CD14-positive monocyte (primary cell): ENCODE measurements at regions not wholly inside any gene's neighbourhood (a gene's known extent, or its start where the extent isn't known, plus 50 kb on each side); places are given as distances from the start of the nearest gene placed in this dataset.

Experiments
- DNase-seq, 3 donors: peaks; one replicate each; pipeline ENCODE4 v3.0.0-alpha.2; 2011 to 2022
- H2AFZ ChIP-seq: 2 replicates; pipeline ENCODE4 v1.6.0; 2012; ENCODE audit warnings: mild to moderate bottlenecking, low read depth, low read length, inconsistent platforms; ENCODE audit not compliant: insufficient read depth, poor library complexity, severe bottlenecking
- H3K27ac ChIP-seq, 2 donors: 1 replicate in 1 of 2; 2 replicates in 1 of 2; pipeline ENCODE4 v1.5.1; 2012 to 2013; ENCODE audit warnings: low read length in 2 of 2, control low read depth in 1 of 2, inconsistent platforms in 1 of 2, low read depth in 1 of 2, mild to moderate bottlenecking in 1 of 2
- H3K27me3 ChIP-seq, 2 donors: one replicate each; pipeline versions ENCODE4 v1.6.0 to v1.6.1; 2011 to 2013; ENCODE audit warnings: low read length in 2 of 2; ENCODE audit not compliant: control insufficient read depth in 2 of 2, insufficient read depth in 2 of 2
- H3K36me3 ChIP-seq, 2 donors: replicated peaks in 1 of 2; 1 replicate in 1 of 2; 2 replicates in 1 of 2; pipeline versions ENCODE4 v1.5.1 to v1.6.1; 2012 to 2013; ENCODE audit warnings: low read length in 2 of 2, control low read depth in 1 of 2, inconsistent platforms in 1 of 2, mild to moderate bottlenecking in 1 of 2; ENCODE audit not compliant: insufficient read depth in 2 of 2, control insufficient read depth in 1 of 2
- H3K4me1 ChIP-seq, 2 donors: 1 replicate in 1 of 2; 2 replicates in 1 of 2; pipeline versions ENCODE4 v1.5.1 to v1.6.1; 2012 to 2013; ENCODE audit warnings: low read length in 2 of 2, control low read depth in 1 of 2, inconsistent platforms in 1 of 2, mild to moderate bottlenecking in 1 of 2, moderate library complexity in 1 of 2; ENCODE audit not compliant: insufficient read depth in 2 of 2, control insufficient read depth in 1 of 2
- H3K4me2 ChIP-seq: replicated peaks from 2 replicates; pipeline ENCODE3; 2012; ENCODE audit warnings: low read length, moderate library complexity, mild to moderate bottlenecking; ENCODE audit not compliant: poor library complexity, severe bottlenecking; ENCODE audit errors: extremely low read depth
- H3K4me3 ChIP-seq, 3 experiments: fragments of 200-600 bp in 1 of 3; sonication (generic) in 1 of 3; replicated peaks in 1 of 3; 1 replicate in 2 of 3; 2 replicates in 1 of 3; pipeline ENCODE4 v1.5.1; 2011 to 2013; ENCODE audit warnings: low read length in 3 of 3, mild to moderate bottlenecking in 3 of 3, control low read depth in 2 of 3, low read depth in 2 of 3, inconsistent platforms in 1 of 3, moderate library complexity in 1 of 3
- H3K79me2 ChIP-seq: 2 replicates; pipeline ENCODE4 v1.6.0; 2012; ENCODE audit warnings: mild to moderate bottlenecking, control low read depth, inconsistent platforms, low read length, moderate library complexity; ENCODE audit not compliant: insufficient read depth
- H3K9ac ChIP-seq: 2 replicates; pipeline ENCODE4 v1.6.0; 2017; ENCODE audit warnings: low read length, mild to moderate bottlenecking; ENCODE audit not compliant: insufficient read depth, poor library complexity, severe bottlenecking
- H3K9me3 ChIP-seq, 2 donors: replicated peaks in 1 of 2; 1 replicate in 1 of 2; 2 replicates in 1 of 2; pipeline versions ENCODE4 v1.5.1 to v1.6.1; 2012 to 2013; ENCODE audit warnings: low read length in 2 of 2, control low read depth in 1 of 2; ENCODE audit not compliant: control insufficient read depth in 1 of 2, insufficient read depth in 1 of 2
- H4K20me1 ChIP-seq: 2 replicates; pipeline ENCODE4 v1.6.0; 2012; ENCODE audit warnings: mild to moderate bottlenecking, low read length, control low read depth, moderate library complexity; ENCODE audit not compliant: insufficient read depth
- H3K27ac Mint-ChIP-seq, 7 donors: one replicate each; pipeline ENCODE4 v1.8.0; 2020; ENCODE audit warnings: mild to moderate bottlenecking in 7 of 7, mixed read lengths in 7 of 7, moderate library complexity in 6 of 7, inconsistent platforms in 2 of 7
- H3K27me3 Mint-ChIP-seq, 3 donors: one replicate each; pipeline ENCODE4 v1.8.0; 2021 to 2022; ENCODE audit warnings: low read depth in 3 of 3, mild to moderate bottlenecking in 3 of 3, mixed read lengths in 3 of 3, moderate library complexity in 3 of 3, inconsistent platforms in 1 of 3
- H3K36me3 Mint-ChIP-seq, 2 donors: one replicate each; pipeline ENCODE4 v1.8.0; 2020; ENCODE audit warnings: mixed read lengths in 2 of 2, inconsistent platforms in 1 of 2, mild to moderate bottlenecking in 1 of 2
- H3K4me1 Mint-ChIP-seq: one replicate; pipeline ENCODE4 v1.8.0; 2020; ENCODE audit warnings: mild to moderate bottlenecking, mixed read lengths
- H3K4me3 Mint-ChIP-seq, 2 donors: one replicate each; pipeline ENCODE4 v1.8.0; 2020; ENCODE audit warnings: mild to moderate bottlenecking in 2 of 2, mixed read lengths in 2 of 2, moderate library complexity in 1 of 2
- H3K9me3 Mint-ChIP-seq, 7 donors: one replicate each; pipeline ENCODE4 v1.8.0; 2020 to 2022; ENCODE audit warnings: mixed read lengths in 7 of 7, mild to moderate bottlenecking in 6 of 7, moderate library complexity in 6 of 7, inconsistent platforms in 2 of 7
- WGBS: methylation state at CpG from one replicate; pipeline ENCODE4 v1.1.5; 2013; ENCODE audit warnings: missing lambda C conversion rate; ENCODE audit not compliant: insufficient coverage; 5-methylcytosine and 5-hydroxymethylcytosine counted together
- intact Hi-C, 2 donors: fragments of 100-400 bp; cut with micrococcal nuclease; formaldehyde crosslinking; loops; one replicate each; pipeline versions ENCODE4 v1.15.0 to v1.15.1; 2023
- TF ChIP-seq, protein P1 (sequence below): fragments of 200-600 bp; IDR thresholded peaks from one replicate; pipeline ENCODE4 v1.8.0; 2022; ENCODE audit warnings: antibody characterized with exemption, mild to moderate bottlenecking

- intact Hi-C loops = no loop called here
- H3K4me2 ChIP-seq = no peak overlapping the region
- H3K4me1 Mint-ChIP-seq = no peaks in the 10 kb centered on the region
- DNase-seq = no peak
- H3K36me3 Mint-ChIP-seq = no peaks in the 10 kb centered on the region
- TF ChIP-seq, protein P1, sequence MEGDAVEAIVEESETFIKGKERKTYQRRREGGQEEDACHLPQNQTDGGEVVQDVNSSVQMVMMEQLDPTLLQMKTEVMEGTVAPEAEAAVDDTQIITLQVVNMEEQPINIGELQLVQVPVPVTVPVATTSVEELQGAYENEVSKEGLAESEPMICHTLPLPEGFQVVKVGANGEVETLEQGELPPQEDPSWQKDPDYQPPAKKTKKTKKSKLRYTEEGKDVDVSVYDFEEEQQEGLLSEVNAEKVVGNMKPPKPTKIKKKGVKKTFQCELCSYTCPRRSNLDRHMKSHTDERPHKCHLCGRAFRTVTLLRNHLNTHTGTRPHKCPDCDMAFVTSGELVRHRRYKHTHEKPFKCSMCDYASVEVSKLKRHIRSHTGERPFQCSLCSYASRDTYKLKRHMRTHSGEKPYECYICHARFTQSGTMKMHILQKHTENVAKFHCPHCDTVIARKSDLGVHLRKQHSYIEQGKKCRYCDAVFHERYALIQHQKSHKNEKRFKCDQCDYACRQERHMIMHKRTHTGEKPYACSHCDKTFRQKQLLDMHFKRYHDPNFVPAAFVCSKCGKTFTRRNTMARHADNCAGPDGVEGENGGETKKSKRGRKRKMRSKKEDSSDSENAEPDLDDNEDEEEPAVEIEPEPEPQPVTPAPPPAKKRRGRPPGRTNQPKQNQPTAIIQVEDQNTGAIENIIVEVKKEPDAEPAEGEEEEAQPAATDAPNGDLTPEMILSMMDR = no peak
- no peaks in the 10 kb centered on the region for H3K36me3 ChIP-seq
- H3K4me3 ChIP-seq = no peak overlapping the region
- no peaks in the 10 kb centered on the region for H3K79me2 ChIP-seq
- no peak overlapping the region for H3K27ac Mint-ChIP-seq
- H3K9ac ChIP-seq = no peak overlapping the region
- H3K4me1 ChIP-seq = no peaks in the 10 kb centered on the region
- peaks cover 0 to 3% (median 0%) of the 10 kb centered on the region in 7 donors for H3K9me3 Mint-ChIP-seq
- no peaks in the 10 kb centered on the region for H3K9me3 ChIP-seq
- no peaks in the 10 kb centered on the region for H4K20me1 ChIP-seq
- H3K27me3 Mint-ChIP-seq = peaks cover 0 to 7% (median 0%) of the 10 kb centered on the region in 3 donors
- H3K27me3 ChIP-seq = no peaks in the 10 kb centered on the region
- H3K27ac ChIP-seq = no peak overlapping the region
- no peak overlapping the region for H3K4me3 Mint-ChIP-seq
- 57% methylated on average over 1 of the region's 1 CpG for WGBS
- no peak overlapping the region for H2AFZ ChIP-seq
Observed at GRCh38 chr15:34679291-34679690, 75.5 kb downstream of the GJD2 start.

- Histone ChIP-seq H3K27ac (no peak overlapping the region), H3K9ac (no peak overlapping the region), H3K27me3 (no peaks in the 10 kb centered on the region), H4K20me1 (no peaks in the 10 kb centered on the region), H3K4me1 (no peaks in the 10 kb centered on the region), H3K4me2 (no peak overlapping the region), H3K4me3 (no peak overlapping the region), H3K79me2 (no peaks in the 10 kb centered on the region), H3K9me3 (no peaks in the 10 kb centered on the region), H2AFZ (no peak overlapping the region), H3K36me3 (no peaks in the 10 kb centered on the region)
- peaks cover 0 to 6% (median 0%) of the 10 kb centered on the region in 7 donors for H3K9me3 Mint-ChIP-seq
- no peak for DNase-seq
- intact Hi-C loops = no loop called here
- H3K4me1 Mint-ChIP-seq = no peaks in the 10 kb centered on the region
- no CpG with 5 or more reads among the region's 1 CpG for WGBS
- H3K27me3 Mint-ChIP-seq = peaks cover 2 to 5% (median 2%) of the 10 kb centered on the region in 3 donors
- no peaks in the 10 kb centered on the region for H3K36me3 Mint-ChIP-seq
- H3K4me3 Mint-ChIP-seq = no peak overlapping the region
- H3K27ac Mint-ChIP-seq = no peak overlapping the region
- TF ChIP-seq, protein P1 = no peak
Observed at GRCh38 chr15:34673241-34673640, 81.6 kb downstream of the GJD2 start.
